ENCODE measurements at regions not wholly inside any gene's neighbourhood (a gene's known extent, or its start where the extent isn't known, plus 50 kb on each side); places are given as distances from the start of the nearest gene placed in this dataset.

DNA sequence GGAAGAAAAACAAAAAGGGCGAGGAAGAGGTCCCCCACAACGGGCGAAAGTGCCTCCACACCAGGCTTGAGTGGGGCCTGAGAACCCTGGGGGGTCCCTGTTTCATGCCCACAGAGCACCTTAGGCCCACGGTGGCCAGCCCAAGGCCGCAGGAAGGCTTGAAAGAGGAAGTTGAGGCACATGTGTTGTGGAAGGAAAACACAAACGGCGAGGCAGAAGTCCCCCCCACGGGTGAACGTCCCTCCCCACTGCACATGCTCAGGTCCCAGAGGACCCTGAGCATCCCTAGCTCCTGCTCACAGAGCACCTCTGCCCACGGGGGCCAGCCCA is 371.5 kb downstream of the ALG10 start:
- TF ChIP-seq, protein P1, sequence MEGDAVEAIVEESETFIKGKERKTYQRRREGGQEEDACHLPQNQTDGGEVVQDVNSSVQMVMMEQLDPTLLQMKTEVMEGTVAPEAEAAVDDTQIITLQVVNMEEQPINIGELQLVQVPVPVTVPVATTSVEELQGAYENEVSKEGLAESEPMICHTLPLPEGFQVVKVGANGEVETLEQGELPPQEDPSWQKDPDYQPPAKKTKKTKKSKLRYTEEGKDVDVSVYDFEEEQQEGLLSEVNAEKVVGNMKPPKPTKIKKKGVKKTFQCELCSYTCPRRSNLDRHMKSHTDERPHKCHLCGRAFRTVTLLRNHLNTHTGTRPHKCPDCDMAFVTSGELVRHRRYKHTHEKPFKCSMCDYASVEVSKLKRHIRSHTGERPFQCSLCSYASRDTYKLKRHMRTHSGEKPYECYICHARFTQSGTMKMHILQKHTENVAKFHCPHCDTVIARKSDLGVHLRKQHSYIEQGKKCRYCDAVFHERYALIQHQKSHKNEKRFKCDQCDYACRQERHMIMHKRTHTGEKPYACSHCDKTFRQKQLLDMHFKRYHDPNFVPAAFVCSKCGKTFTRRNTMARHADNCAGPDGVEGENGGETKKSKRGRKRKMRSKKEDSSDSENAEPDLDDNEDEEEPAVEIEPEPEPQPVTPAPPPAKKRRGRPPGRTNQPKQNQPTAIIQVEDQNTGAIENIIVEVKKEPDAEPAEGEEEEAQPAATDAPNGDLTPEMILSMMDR (IDR thresholded peaks at IDR 0.05; ENCODE audit: low read depth, low read length), result no peak
- no peak for TF ChIP-seq POLR2A (IDR thresholded peaks at IDR 0.05; ENCODE audit: extremely low read depth, insufficient read length)
